Chondrocyte (in vitro differentiated cells): ENCODE measurements at regions not wholly inside any gene's neighbourhood (a gene's known extent, or its start where the extent isn't known, plus 50 kb on each side); places are given as distances from the start of the nearest gene placed in this dataset.
"Not testable (repeated sequence)": the region's sequence is repeated elsewhere in the genome, so short reads cannot be mapped to it uniquely, and the experiment has no call there.

Experiments used
- DNase-seq: peaks from one replicate; pipeline ENCODE4 v3.0.0; 2021; ENCODE audit warnings: mixed read lengths, low spot score
- H3K27ac Mint-ChIP-seq: one replicate; pipeline ENCODE4 v1.8.0; 2021; ENCODE audit warnings: mild to moderate bottlenecking, moderate library complexity, mixed read lengths; ENCODE audit not compliant: unreplicated experiment
- H3K27me3 Mint-ChIP-seq: 2 replicates; pipeline ENCODE4 v1.8.0; 2021; ENCODE audit warnings: low read depth, mixed read lengths
- H3K36me3 Mint-ChIP-seq: 2 replicates; pipeline ENCODE4 v1.8.0; 2021; ENCODE audit warnings: low read depth, mixed read lengths
- H3K4me1 Mint-ChIP-seq: 2 replicates; pipeline ENCODE4 v1.8.0; 2021; ENCODE audit warnings: low read depth, mild to moderate bottlenecking, mixed read lengths
- H3K4me3 Mint-ChIP-seq: one replicate; pipeline ENCODE4 v1.8.0; 2021; ENCODE audit warnings: mild to moderate bottlenecking, moderate library complexity, mixed read lengths; ENCODE audit not compliant: unreplicated experiment
- H3K9me3 Mint-ChIP-seq: 2 replicates; pipeline ENCODE4 v1.8.0; 2021; ENCODE audit warnings: low read depth, mixed read lengths
- TF ChIP-seq, protein P1 (sequence below): fragments of 200-600 bp; sonication (generic); IDR thresholded peaks from 2 replicates; pipeline ENCODE4 v1.5.0; 2021; ENCODE audit warnings: antibody characterized with exemption, mild to moderate bottlenecking, moderate library complexity

DNA sequence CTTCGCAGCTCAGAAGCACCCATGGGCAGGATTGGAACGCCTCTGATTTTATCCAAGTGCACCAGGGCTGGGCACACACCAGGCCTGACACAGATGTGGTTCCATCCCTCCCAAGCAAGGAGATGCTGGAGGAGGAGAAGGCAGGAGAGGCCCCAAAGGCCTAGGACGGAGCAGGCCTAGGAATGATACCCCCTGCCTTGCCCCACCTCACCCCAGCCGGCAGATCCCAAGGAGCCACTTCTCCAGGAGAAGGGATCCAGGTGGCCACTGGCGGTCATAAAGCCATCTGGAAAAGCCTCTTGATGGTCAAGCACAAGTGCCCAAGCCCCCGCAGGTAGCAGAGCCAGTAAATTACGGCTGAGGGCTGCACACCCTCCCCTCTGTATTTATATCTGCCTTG lies 211.8 kb downstream of the TBC1D2B start:
- Mint-ChIP-seq H3K4me1 (peaks cover 21% of the 10 kb centered on the region), H3K9me3 (no peaks in the 10 kb centered on the region), H3K4me3 (no peak overlapping the region), H3K27me3 (no peaks in the 10 kb centered on the region), H3K36me3 (no peaks in the 10 kb centered on the region), H3K27ac (no peak overlapping the region)
- TF ChIP-seq, protein P1, sequence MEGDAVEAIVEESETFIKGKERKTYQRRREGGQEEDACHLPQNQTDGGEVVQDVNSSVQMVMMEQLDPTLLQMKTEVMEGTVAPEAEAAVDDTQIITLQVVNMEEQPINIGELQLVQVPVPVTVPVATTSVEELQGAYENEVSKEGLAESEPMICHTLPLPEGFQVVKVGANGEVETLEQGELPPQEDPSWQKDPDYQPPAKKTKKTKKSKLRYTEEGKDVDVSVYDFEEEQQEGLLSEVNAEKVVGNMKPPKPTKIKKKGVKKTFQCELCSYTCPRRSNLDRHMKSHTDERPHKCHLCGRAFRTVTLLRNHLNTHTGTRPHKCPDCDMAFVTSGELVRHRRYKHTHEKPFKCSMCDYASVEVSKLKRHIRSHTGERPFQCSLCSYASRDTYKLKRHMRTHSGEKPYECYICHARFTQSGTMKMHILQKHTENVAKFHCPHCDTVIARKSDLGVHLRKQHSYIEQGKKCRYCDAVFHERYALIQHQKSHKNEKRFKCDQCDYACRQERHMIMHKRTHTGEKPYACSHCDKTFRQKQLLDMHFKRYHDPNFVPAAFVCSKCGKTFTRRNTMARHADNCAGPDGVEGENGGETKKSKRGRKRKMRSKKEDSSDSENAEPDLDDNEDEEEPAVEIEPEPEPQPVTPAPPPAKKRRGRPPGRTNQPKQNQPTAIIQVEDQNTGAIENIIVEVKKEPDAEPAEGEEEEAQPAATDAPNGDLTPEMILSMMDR: no peak
- DNase-seq: peak; percentile 35

DNA sequence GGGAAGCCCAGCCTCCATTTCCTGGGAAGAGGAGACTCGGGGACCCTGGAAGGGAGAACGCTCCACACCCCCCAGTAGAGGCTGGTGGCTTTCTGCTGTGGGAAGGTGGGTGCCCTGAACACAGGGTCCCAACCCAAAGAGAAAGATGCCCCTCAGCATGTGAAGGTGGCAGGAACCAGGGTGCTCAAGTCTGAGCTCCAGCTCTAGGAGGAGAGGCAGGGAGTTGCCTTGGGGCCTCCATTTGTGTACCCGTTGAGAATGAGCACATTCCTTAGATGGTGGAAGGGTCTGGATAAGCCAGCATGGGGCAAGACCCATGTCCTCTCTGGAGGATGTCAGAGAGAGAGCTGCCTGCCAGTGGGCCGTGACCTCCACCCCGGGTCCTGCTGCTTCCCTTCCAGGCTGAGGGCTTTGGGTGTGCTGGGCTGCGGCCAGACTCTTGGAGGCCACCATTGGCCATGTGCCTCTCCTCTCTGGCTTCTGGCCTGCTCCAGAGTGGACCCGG lies 212.4 kb downstream of the TBC1D2B start:
- TF ChIP-seq, protein P1: no peak
- H3K36me3 Mint-ChIP-seq: no peaks in the 10 kb centered on the region
- no peak overlapping the region for H3K27ac Mint-ChIP-seq
- DNase-seq: peak; percentile 51
- H3K27me3 Mint-ChIP-seq: no peaks in the 10 kb centered on the region
- no peak overlapping the region for H3K4me3 Mint-ChIP-seq
- H3K4me1 Mint-ChIP-seq: peaks cover 18% of the 10 kb centered on the region
- no peaks in the 10 kb centered on the region for H3K9me3 Mint-ChIP-seq

DNA sequence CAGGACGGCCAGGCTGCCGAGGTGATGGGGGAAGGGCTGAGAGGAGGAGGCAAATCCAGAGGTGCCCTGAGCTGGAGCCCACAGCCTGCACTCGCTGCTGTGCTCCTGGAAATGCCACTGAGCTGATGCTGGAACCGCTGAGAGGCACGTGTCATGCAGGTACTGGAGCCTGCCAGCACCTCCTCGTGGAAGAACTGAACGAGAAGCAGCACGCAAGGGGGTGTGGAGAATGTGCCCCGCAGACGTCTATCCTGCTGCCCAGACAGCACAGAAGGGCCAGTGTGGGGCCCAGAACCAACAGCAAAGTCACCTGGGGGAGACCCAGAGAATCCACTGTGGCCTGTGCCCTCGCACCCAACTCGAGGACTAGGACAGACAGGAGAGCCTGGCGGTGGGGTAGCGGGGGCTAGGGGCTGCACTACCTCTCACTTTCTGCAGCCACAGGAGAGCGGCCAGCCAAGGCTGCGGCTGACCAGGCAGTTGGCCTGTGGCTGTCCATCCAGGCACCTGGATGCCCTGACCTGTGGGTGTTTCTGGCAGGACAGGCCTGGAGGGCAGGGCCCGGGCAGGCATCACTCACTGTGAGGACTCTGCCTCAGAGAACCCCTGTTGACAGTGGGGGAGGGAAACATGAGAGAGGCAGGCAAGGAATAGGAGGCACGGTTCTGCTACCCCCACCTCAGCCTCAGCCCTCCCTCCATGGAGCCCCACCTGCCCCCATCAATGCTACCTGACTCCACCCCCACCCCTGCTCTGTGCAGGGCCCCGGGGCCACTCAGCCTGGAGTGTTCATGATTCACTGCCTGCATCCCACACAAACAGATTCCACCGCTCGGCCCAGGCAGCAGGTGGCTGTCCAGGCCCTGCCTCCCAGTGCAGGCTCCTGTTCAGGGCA lies 213.1 kb downstream of the TBC1D2B start:
- Mint-ChIP-seq H3K27me3 (no peaks in the 10 kb centered on the region), H3K27ac (no peak overlapping the region), H3K9me3 (no peaks in the 10 kb centered on the region), H3K36me3 (no peaks in the 10 kb centered on the region), H3K4me3 (no peak overlapping the region), H3K4me1 (peaks cover 20% of the 10 kb centered on the region)
- peak; percentile 72 for DNase-seq
- TF ChIP-seq, protein P1: no peak

DNA sequence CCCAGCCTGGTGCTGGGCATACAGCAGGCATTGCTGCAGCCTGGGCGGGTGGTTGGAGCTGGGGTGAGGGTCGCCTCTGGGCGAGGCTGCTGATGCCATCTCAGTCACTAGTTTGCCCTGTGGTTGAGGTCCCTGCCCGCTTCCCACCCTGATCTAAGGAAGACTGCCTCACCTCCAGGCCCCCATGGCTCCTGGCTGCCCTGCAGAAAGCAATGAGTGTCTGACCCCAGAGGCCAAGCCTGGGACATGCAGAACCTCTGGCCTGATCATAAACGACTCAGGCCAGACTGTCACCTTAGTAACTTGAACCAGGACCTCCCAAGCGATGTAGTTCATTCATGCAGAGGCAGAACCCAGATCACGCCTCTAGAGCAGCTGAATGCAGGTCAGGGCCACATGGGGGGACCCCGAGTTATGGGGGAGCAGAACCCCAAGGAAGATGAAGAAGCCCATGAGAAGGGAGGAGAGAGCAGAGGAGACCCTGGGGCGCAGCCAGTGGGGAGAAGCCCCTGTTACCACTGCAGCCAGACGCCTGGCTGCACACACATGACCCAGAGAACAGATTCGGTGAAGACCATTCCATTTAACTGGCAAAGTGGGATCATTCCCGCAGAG lies 213.9 kb downstream of the TBC1D2B start:
- no peak overlapping the region for H3K27ac Mint-ChIP-seq
- H3K27me3 Mint-ChIP-seq: no peaks in the 10 kb centered on the region
- H3K4me3 Mint-ChIP-seq: no peak overlapping the region
- no peaks in the 10 kb centered on the region for H3K36me3 Mint-ChIP-seq
- no peaks in the 10 kb centered on the region for H3K9me3 Mint-ChIP-seq
- TF ChIP-seq, protein P1: no peak
- DNase-seq: peak; percentile 59
- H3K4me1 Mint-ChIP-seq: peaks cover 15% of the 10 kb centered on the region

DNA sequence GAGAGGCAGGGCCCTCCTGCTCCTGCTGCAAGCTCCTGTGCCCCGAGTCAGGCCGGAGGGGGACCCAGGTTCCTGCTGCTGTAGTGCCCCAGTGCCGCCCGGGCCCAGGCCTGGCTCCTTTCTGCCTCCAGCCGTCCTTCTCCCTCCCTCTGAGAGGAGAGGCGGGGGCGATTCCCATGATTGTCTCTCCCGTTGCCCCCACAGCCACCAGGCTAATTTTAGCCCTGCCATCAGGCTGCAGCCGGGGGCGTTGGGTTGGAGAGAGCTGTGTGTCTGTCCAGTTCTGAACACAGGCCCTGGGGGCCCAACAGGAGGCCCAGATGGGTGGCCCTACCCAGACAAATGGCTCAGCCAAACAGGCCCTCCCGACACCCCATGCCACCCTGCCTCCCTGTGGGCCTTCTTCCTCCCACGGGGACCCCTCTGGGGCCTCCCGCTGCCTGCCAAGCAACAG lies 214.8 kb downstream of the TBC1D2B start:
- no peak overlapping the region for H3K4me3 Mint-ChIP-seq
- DNase-seq: peak; percentile 86

DNA sequence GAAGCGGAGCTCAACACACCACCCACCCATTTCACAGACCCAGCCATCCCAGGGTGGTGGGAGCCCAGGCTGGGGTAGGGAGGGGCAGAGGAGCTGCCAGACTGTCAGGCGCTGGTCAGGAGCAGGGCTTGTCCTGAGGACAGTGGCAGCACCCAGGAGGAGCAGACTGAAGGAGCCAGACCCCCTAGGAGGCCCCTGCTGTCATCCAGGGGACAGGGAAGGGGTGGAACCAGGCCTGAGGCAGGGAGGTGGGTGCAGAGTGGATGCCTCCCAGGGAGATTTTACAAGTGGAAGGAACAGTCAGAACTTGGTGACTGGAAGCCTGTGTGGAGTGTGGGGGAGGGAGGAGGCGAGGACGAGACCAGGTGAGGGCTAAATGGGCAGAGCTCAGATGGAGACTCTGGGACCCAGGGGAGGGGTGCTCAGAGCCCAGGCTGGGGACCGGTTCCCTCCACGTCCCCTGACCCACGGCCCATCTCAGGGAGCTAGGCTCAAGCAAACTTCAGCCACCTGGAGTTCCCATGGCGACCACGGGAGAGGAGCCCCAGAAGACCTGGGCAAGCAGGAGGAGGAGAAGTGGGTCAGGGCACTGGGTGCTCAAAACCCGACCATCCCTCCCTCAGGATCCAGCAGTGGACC lies 215.4 kb downstream of the TBC1D2B start:
- DNase-seq: peak; percentile 50
- H3K4me1 Mint-ChIP-seq: peaks cover 13% of the 10 kb centered on the region
- not testable (repeated sequence) for H3K4me3 Mint-ChIP-seq, H3K27ac Mint-ChIP-seq, H3K27me3 Mint-ChIP-seq, H3K36me3 Mint-ChIP-seq, H3K9me3 Mint-ChIP-seq

More for the DNA sequence above, 214.8 kb downstream of the TBC1D2B start:
- TF ChIP-seq, protein P1: no peak
- Mint-ChIP-seq H3K4me1 (peaks cover 15% of the 10 kb centered on the region), H3K27ac (no peak overlapping the region), H3K36me3 (no peaks in the 10 kb centered on the region), H3K9me3 (no peaks in the 10 kb centered on the region), H3K27me3 (no peaks in the 10 kb centered on the region)
